H54 (cell line): ENCODE measurements at regions not wholly inside any gene's neighbourhood (a gene's known extent, or its start where the extent isn't known, plus 50 kb on each side); places are given as distances from the start of the nearest gene placed in this dataset.

Source experiments
- DNase-seq: peaks from one replicate; pipeline ENCODE4 v3.0.0; 2011; ENCODE audit warnings: low spot score, mixed read lengths; ENCODE audit not compliant: insufficient read length
- FAIRE-seq: peaks from 3 replicates; lab custom pipeline; 2011; peaks lifted over from hg19 to GRCh38; lab: Jason Lieb, UNC
- POLR2A ChIP-seq: IDR thresholded peaks from 2 replicates; pipeline ENCODE4 v1.6.1; 2011; ENCODE audit warnings: low read depth, mild to moderate bottlenecking, low read length

- FAIRE-seq, result no peak
- no peak for TF ChIP-seq POLR2A
- no peak for DNase-seq
Measured at GRCh38 chr3:64318668-64319271, 93.5 kb upstream of the PRICKLE2 start.

GRCh38 chr3:64318001-64318400, 92.7 kb upstream of the PRICKLE2 start:
- DNase-seq (no peak), FAIRE-seq (no peak)
- TF ChIP-seq POLR2A, result no peak

- peak; percentile 45 for FAIRE-seq
- TF ChIP-seq POLR2A, result no peak
Measured at GRCh38 chr3:64316971-64317370, 91.7 kb upstream of the PRICKLE2 start.

GRCh38 chr3:64311424-64312061, 86.3 kb upstream of the PRICKLE2 start:
- FAIRE-seq, result peak; percentile 50
- no peak for DNase-seq
- no peak for TF ChIP-seq POLR2A

More at GRCh38 chr3:64316971-64317370, 91.7 kb upstream of the PRICKLE2 start:
- no peak for DNase-seq

DNA sequence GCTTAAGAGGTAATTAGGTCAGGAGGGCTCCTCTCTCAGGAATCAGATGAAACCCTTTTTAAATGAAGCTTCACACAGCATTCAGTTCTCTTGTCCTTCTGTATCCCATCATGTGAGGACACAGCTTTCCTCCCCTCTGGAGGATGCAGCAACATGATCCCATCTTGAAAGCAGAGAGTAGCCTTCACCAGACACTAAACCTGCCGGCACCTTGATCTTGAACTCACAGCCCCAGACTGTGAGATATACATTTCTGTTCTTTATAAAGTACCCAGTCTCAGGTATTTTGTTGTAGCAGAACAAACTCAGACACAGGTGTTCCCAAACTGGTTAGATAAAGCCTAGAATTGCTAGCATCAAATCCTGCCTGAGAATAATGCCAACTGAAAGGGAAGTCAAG, 83.7 kb upstream of the PRICKLE2 start:
- FAIRE-seq, result no peak
- TF ChIP-seq POLR2A, result no peak
- no peak for DNase-seq

DNA sequence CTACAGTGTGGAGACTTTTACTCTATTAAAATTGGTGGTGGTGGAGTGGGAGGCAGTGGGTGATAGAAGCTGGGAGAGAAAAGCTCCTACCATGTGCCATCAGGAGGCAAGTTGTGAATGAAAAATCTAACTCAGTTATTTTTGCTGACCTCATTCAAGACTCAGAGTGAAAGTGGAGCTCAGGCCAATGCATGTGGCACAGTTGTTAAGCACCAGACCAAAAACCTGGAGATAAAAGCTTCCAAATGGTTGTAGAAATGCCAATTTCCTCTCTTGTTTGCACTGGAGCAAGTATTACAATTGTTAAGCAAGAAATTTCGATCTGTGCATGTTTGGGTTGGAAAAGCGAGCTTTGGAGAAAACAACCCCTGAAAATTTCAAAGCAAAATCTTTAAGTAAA, 81.5 kb upstream of the PRICKLE2 start:
- FAIRE-seq, result no peak
- no peak for TF ChIP-seq POLR2A
- no peak for DNase-seq

GRCh38 chr3:64305731-64306130, 80.5 kb upstream of the PRICKLE2 start:
- DNase-seq (no peak), FAIRE-seq (no peak)
- TF ChIP-seq POLR2A, result no peak

DNA sequence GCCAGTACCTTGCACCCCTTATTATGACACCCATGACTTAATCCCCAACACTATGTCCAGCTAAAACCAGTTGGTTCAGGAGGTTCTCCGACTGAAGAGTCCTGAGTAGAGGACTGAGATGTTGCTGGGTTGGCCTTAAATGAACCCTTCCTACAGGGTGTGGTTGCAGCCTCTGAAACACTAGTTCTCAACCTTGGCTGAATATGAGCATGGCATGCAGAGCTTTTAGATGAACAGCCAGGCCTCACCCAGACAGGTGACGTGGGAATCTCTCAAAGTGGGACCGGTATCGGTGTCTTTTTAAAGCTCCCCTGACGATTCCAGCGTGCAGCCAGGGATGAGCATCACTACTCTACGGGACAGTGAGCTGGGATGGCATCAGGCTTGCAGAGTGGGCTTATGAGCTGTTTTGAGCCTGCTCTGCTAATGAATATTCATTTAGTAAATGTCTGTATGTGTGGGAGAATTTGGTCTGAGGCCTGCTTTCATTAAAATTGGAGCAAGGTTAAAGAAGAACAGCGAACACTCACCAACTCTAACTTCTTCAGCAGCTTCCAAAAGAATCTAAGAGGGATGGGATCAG, 79.7 kb upstream of the PRICKLE2 start:
- no peak for TF ChIP-seq POLR2A
- no peak for DNase-seq
- FAIRE-seq, result no peak

GRCh38 chr3:64303881-64304280, 78.6 kb upstream of the PRICKLE2 start:
- TF ChIP-seq POLR2A, result no peak
- DNase-seq (no peak), FAIRE-seq (no peak)

GRCh38 chr3:64303401-64303800, 78.1 kb upstream of the PRICKLE2 start:
- no peak for FAIRE-seq
- TF ChIP-seq POLR2A, result no peak

DNA sequence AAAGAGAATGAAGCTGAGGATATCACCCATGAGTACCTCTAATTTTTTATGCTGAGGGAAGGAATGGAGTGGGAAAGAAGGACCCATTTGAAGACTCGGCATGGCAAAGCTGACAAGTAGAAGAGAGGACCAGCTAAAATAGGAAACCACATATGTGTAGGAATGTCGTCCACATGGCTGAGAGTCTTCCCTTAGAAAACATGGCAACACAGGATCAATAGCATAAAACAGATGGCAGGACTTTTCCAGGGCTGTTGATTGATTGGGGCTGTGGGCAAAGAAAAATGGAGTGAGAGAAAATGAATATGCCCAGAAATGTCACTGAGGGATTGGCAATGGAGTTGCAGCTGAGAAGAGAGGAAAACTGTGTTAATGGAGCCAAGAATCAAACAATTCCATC, 76.2 kb upstream of the PRICKLE2 start:
- TF ChIP-seq POLR2A, result no peak
- FAIRE-seq, result no peak
- DNase-seq, result no peak

More at GRCh38 chr3:64303401-64303800, 78.1 kb upstream of the PRICKLE2 start:
- DNase-seq, result no peak

DNA sequence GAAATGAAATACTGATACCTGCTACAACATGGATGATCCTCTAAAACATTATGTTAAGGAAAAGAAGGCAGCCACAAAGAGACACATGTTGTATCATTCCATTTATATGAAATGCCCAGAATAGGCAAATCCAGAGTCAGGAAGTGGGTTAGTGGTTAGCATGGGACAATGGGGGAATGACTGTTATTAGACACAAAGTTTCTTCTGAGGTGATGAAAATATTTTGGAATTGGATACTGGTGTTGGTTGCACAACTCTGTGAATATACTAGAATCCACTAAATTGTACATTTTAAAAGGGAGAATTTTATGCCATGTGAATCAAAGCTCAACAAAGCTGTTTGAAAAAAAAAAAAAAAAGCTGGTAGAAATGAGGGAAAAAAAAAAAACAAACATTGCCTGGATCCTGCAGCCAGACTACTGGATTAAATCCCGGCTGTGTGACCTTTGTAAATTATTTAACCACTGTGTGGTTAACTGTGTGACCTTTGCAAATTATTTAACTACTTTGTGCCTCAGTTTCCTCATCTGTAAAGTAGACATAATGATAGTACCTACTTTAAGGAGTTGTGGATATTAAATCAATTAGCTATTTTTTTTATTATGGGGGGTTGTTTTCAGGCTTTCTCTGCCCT, 75.6 kb upstream of the PRICKLE2 start:
- no peak for DNase-seq
- FAIRE-seq, result no peak
- no peak for TF ChIP-seq POLR2A

DNA sequence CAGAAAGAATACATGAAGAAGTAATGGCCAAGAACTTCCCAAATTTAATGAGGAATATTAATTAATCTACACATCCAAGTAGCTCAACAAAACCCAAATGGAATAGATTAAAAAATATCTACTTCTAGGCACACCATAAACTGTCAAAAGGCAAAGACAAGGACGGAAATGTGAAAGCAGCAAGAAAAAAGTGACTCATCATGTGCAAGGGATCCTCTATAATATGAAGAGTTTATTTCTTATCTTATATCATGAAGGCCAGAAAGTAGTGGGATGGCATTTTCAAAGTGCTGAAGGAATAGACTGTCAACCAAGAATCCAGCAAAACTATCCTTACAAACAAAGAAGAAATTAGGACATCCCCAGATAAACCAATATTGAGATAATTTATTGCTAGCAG, 73.9 kb upstream of the PRICKLE2 start:
- FAIRE-seq (no peak), DNase-seq (no peak)
- no peak for TF ChIP-seq POLR2A

- FAIRE-seq (no peak), DNase-seq (no peak)
- no peak for TF ChIP-seq POLR2A
Measured at GRCh38 chr3:64297563-64297962, 72.3 kb upstream of the PRICKLE2 start.
